ENCODE measurements at regions not wholly inside any gene's neighbourhood (a gene's known extent, or its start where the extent isn't known, plus 50 kb on each side); places are given as distances from the start of the nearest gene placed in this dataset.

DNA sequence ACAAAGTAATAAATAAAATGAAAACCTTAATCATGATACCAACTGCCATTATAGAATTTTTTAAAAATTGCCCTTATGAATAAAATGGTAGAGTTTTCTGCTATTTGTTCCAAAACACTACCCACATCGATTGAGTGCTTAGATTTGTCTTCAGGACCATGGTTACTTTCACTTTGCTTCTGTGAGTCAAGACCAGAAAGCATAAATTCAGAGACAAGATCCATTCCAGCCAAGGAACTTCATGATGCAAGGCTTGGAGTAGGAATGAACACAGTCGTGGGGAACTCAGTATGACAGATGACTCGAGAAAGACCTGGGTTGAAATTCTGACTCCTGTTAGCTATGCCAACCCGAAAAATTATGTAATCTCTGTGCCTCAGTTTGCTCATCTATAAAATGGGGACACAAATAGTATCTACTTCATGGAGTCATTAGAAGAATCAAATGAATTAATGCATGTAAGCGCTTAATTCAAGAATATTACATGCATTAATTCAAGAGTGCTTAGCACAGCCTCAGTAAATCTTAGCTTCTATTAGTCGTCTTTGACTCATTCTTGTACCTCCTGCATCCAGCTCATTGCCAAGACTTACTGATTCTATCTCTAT, 72.5 kb upstream of the MYLIP start:
- intact Hi-C loops (cut with DNase I), result no loop called here

GRCh38 chr6:16055852-16056251, 73.0 kb upstream of the MYLIP start:
- no peaks in the 10 kb centered on the region for H3K4me1 ChIP-seq (ENCODE audit: control insufficient read depth in 2 of 3, insufficient read depth in 2 of 3, low read depth in 1 of 3, low read length in 3 of 3)
- H3K4me3 ChIP-seq (ENCODE audit: low read length in 3 of 3), result no peak overlapping the region
- no peak for DNase-seq
- H3K36me3 ChIP-seq (ENCODE audit: control insufficient read depth in 2 of 3, insufficient read depth in 3 of 3, low read length in 3 of 3), result no peaks in the 10 kb centered on the region
- H3K9ac ChIP-seq (ENCODE audit: low read length in 3 of 3), result no peak overlapping the region
- no peaks in the 10 kb centered on the region for H3K27me3 ChIP-seq (ENCODE audit: control insufficient read depth, insufficient read depth, low read length)
- no peak overlapping the region for H3K27ac ChIP-seq (ENCODE audit: low read depth in 2 of 2, low read length in 2 of 2)
- FAIRE-seq, result no peak
- intact Hi-C loops (cut with DNase I), result no loop called here
- TF ChIP-seq, protein P1, sequence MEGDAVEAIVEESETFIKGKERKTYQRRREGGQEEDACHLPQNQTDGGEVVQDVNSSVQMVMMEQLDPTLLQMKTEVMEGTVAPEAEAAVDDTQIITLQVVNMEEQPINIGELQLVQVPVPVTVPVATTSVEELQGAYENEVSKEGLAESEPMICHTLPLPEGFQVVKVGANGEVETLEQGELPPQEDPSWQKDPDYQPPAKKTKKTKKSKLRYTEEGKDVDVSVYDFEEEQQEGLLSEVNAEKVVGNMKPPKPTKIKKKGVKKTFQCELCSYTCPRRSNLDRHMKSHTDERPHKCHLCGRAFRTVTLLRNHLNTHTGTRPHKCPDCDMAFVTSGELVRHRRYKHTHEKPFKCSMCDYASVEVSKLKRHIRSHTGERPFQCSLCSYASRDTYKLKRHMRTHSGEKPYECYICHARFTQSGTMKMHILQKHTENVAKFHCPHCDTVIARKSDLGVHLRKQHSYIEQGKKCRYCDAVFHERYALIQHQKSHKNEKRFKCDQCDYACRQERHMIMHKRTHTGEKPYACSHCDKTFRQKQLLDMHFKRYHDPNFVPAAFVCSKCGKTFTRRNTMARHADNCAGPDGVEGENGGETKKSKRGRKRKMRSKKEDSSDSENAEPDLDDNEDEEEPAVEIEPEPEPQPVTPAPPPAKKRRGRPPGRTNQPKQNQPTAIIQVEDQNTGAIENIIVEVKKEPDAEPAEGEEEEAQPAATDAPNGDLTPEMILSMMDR (IDR thresholded peaks at IDR 0.05; ENCODE audit: borderline replicate concordance, extremely low read depth, insufficient read depth), result no peak
- H3K9me3 ChIP-seq (ENCODE audit: control insufficient read depth in 2 of 3, insufficient read depth in 1 of 3, low read length in 3 of 3), result no peaks in the 10 kb centered on the region

More for the DNA sequence above, 72.5 kb upstream of the MYLIP start:
- no peaks in the 10 kb centered on the region for H3K9me3 ChIP-seq (ENCODE audit: control insufficient read depth in 2 of 3, insufficient read depth in 1 of 3, low read length in 3 of 3)
- H3K9ac ChIP-seq (ENCODE audit: low read length in 3 of 3), result no peak overlapping the region
- no peaks in the 10 kb centered on the region for H3K36me3 ChIP-seq (ENCODE audit: control insufficient read depth in 2 of 3, insufficient read depth in 3 of 3, low read length in 3 of 3)
- H3K27ac ChIP-seq (ENCODE audit: low read depth in 2 of 2, low read length in 2 of 2), result no peak overlapping the region
- no peak for FAIRE-seq
- no peaks in the 10 kb centered on the region for H3K4me1 ChIP-seq (ENCODE audit: control insufficient read depth in 2 of 3, insufficient read depth in 2 of 3, low read depth in 1 of 3, low read length in 3 of 3)
- no peak for DNase-seq
- no peak overlapping the region for H3K4me3 ChIP-seq (ENCODE audit: low read length in 3 of 3)
- TF ChIP-seq, protein P1 (IDR thresholded peaks at IDR 0.05; ENCODE audit: borderline replicate concordance, extremely low read depth, insufficient read depth), result no peak
- no peaks in the 10 kb centered on the region for H3K27me3 ChIP-seq (ENCODE audit: control insufficient read depth, insufficient read depth, low read length)

GRCh38 chr6:16049168-16049567, 79.7 kb upstream of the MYLIP start:
- Histone ChIP-seq H3K36me3 (ENCODE audit: control insufficient read depth in 2 of 3, insufficient read depth in 3 of 3, low read length in 3 of 3) (no peaks in the 10 kb centered on the region), H3K27me3 (ENCODE audit: control insufficient read depth, insufficient read depth, low read length) (no peaks in the 10 kb centered on the region), H3K9me3 (ENCODE audit: control insufficient read depth in 2 of 3, insufficient read depth in 1 of 3, low read length in 3 of 3) (no peaks in the 10 kb centered on the region), H3K27ac (ENCODE audit: low read depth in 2 of 2, low read length in 2 of 2) (no peak overlapping the region), H3K4me1 (ENCODE audit: control insufficient read depth in 2 of 3, insufficient read depth in 2 of 3, low read depth in 1 of 3, low read length in 3 of 3) (no peaks in the 10 kb centered on the region), H3K4me3 (ENCODE audit: low read length in 3 of 3) (no peak overlapping the region), H3K9ac (ENCODE audit: low read length in 3 of 3) (no peak overlapping the region)
- no peak for DNase-seq
- TF ChIP-seq, protein P1 (IDR thresholded peaks at IDR 0.05; ENCODE audit: borderline replicate concordance, extremely low read depth, insufficient read depth), result no peak
- intact Hi-C loops (cut with DNase I), result no loop called here
- no peak for FAIRE-seq

- no peak overlapping the region for H3K4me3 ChIP-seq (ENCODE audit: low read length in 3 of 3)
- TF ChIP-seq, protein P1 (IDR thresholded peaks at IDR 0.05; ENCODE audit: borderline replicate concordance, extremely low read depth, insufficient read depth), result no peak
- H3K9ac ChIP-seq (ENCODE audit: low read length in 3 of 3), result no peak overlapping the region
- no peaks in the 10 kb centered on the region for H3K36me3 ChIP-seq (ENCODE audit: control insufficient read depth in 2 of 3, insufficient read depth in 3 of 3, low read length in 3 of 3)
- DNase-seq (no peak), FAIRE-seq (no peak)
- no peak overlapping the region for H3K27ac ChIP-seq (ENCODE audit: low read depth in 2 of 2, low read length in 2 of 2)
- intact Hi-C loops (cut with DNase I), result no loop called here
- H3K27me3 ChIP-seq (ENCODE audit: control insufficient read depth, insufficient read depth, low read length), result no peaks in the 10 kb centered on the region
- H3K9me3 ChIP-seq (ENCODE audit: control insufficient read depth in 2 of 3, insufficient read depth in 1 of 3, low read length in 3 of 3), result no peaks in the 10 kb centered on the region
- no peaks in the 10 kb centered on the region for H3K4me1 ChIP-seq (ENCODE audit: control insufficient read depth in 2 of 3, insufficient read depth in 2 of 3, low read depth in 1 of 3, low read length in 3 of 3)
These were observed 80.7 kb upstream of the MYLIP start for GRCh38 chr6:16048221-16048620.

Measured in kidney (tissue), 13 donors.